SK-N-MC (cell line): ENCODE measurements at regions not wholly inside any gene's neighbourhood (a gene's known extent, or its start where the extent isn't known, plus 50 kb on each side); places are given as distances from the start of the nearest gene placed in this dataset.

Source experiments
- EZH2 ChIP-seq: fragments of 200-600 bp; sonication (generic); IDR thresholded peaks from one replicate; pipeline ENCODE4 v1.6.1; 2017; ENCODE audit warnings: antibody characterized with exemption
- POLR2AphosphoS5 ChIP-seq: IDR thresholded peaks from 2 replicates; pipeline ENCODE4 v1.6.1; 2012; ENCODE audit warnings: mild to moderate bottlenecking, low read depth, low read length, borderline replicate concordance

- TF ChIP-seq POLR2AphosphoS5 (no peak), EZH2 (no peak)
Observed at GRCh38 chr2:52334185-52334584, 1302.3 kb upstream of the NRXN1 start.
